GM18499 (cell line): ENCODE measurements at regions not wholly inside any gene's neighbourhood (a gene's known extent, or its start where the extent isn't known, plus 50 kb on each side); places are given as distances from the start of the nearest gene placed in this dataset.
"Not testable (repeated sequence)": the region's sequence is repeated elsewhere in the genome, so short reads cannot be mapped to it uniquely, and the experiment has no call there.

Experiments
- ATAC-seq: cut with Tn5 transposase; IDR thresholded peaks from one replicate; pipeline ENCODE4 v1.9.1; 2021; ENCODE audit warnings: moderate number of reproducible peaks; ENCODE audit not compliant: insufficient read depth, unreplicated experiment

GRCh38 chr2:131844044-131844443, 316.4 kb downstream of the CCDC74A start:
- ATAC-seq: not testable (repeated sequence)

GRCh38 chr2:131856202-131856601, 305.6 kb downstream of the ANKRD30BL start:
- ATAC-seq: not testable (repeated sequence)

GRCh38 chr2:131858197-131858596, 303.6 kb downstream of the ANKRD30BL start:
- not testable (repeated sequence) for ATAC-seq
